ENCODE measurements at regions not wholly inside any gene's neighbourhood (a gene's known extent, or its start where the extent isn't known, plus 50 kb on each side); places are given as distances from the start of the nearest gene placed in this dataset.
A peak's percentile ranks its signal among the peaks of the same experiment; 100 is the strongest.

GRCh38 chr2:22810602-22811001 lies 574.4 kb upstream of the KLHL29 start:
- no peaks in the 10 kb centered on the region for H3K4me1 ChIP-seq
- DNase-seq (no peak), ATAC-seq (no peak)
- H3K4me3 ChIP-seq: no peak overlapping the region
- no peak overlapping the region for H3K27ac ChIP-seq
- in situ Hi-C loops (cut with MboI; ENCODE audit: low sequenced_read_pairs in 4 of 4) (no loop called here), intact Hi-C loops (cut with DNase I; ENCODE audit: low total_unique reads) (no loop called here)
- TF ChIP-seq POLR2A (IDR thresholded peaks at IDR 0.05) (no peak), CTCF (IDR thresholded peaks at IDR 0.05 in 4 of 5, conservative IDR thresholded peaks at IDR 0.05 in 1 of 5) (no peak)
- H3K36me3 ChIP-seq: no peaks in the 10 kb centered on the region
- no peaks in the 10 kb centered on the region for H3K27me3 ChIP-seq
- no peaks in the 10 kb centered on the region for H3K9me3 ChIP-seq

- Histone ChIP-seq H3K27me3 (no peaks in the 10 kb centered on the region), H3K36me3 (no peaks in the 10 kb centered on the region), H3K4me1 (no peaks in the 10 kb centered on the region), H3K27ac (no peak overlapping the region), H3K4me3 (no peak overlapping the region), H3K9me3 (no peaks in the 10 kb centered on the region)
- ATAC-seq (no peak), DNase-seq (no peak)
- intact Hi-C loops (cut with DNase I; ENCODE audit: low total_unique reads): no loop called here
- TF ChIP-seq POLR2A (IDR thresholded peaks at IDR 0.05): no peak
- TF ChIP-seq CTCF (IDR thresholded peaks at IDR 0.05 in 4 of 5, conservative IDR thresholded peaks at IDR 0.05 in 1 of 5): no peak
- in situ Hi-C loops (cut with MboI; ENCODE audit: low sequenced_read_pairs in 4 of 4): no loop called here
Measured at GRCh38 chr2:22812065-22812680, 572.8 kb upstream of the KLHL29 start.

GRCh38 chr2:22817197-22817596 lies 567.8 kb upstream of the KLHL29 start:
- Histone ChIP-seq H3K4me3 (no peak overlapping the region), H3K27me3 (no peaks in the 10 kb centered on the region), H3K27ac (no peak overlapping the region), H3K36me3 (no peaks in the 10 kb centered on the region), H3K9me3 (no peaks in the 10 kb centered on the region), H3K4me1 (no peaks in the 10 kb centered on the region)
- ATAC-seq (no peak), DNase-seq (peak in 1 of 2 donors; percentile 21)
- intact Hi-C loops (cut with DNase I; ENCODE audit: low total_unique reads): no loop called here
- no peak for TF ChIP-seq CTCF (IDR thresholded peaks at IDR 0.05 in 4 of 5, conservative IDR thresholded peaks at IDR 0.05 in 1 of 5)
- TF ChIP-seq POLR2A (IDR thresholded peaks at IDR 0.05): no peak
- in situ Hi-C loops (cut with MboI; ENCODE audit: low sequenced_read_pairs in 4 of 4): no loop called here

- Histone ChIP-seq H3K27ac (no peak overlapping the region), H3K4me1 (no peaks in the 10 kb centered on the region), H3K9me3 (no peaks in the 10 kb centered on the region), H3K4me3 (no peak overlapping the region), H3K27me3 (no peaks in the 10 kb centered on the region), H3K36me3 (no peaks in the 10 kb centered on the region)
- no peak for TF ChIP-seq POLR2A (IDR thresholded peaks at IDR 0.05)
- no peak for TF ChIP-seq CTCF (IDR thresholded peaks at IDR 0.05 in 4 of 5, conservative IDR thresholded peaks at IDR 0.05 in 1 of 5)
- ATAC-seq (no peak), DNase-seq (no peak)
- intact Hi-C loops (cut with DNase I; ENCODE audit: low total_unique reads) (no loop called here), in situ Hi-C loops (cut with MboI; ENCODE audit: low sequenced_read_pairs in 4 of 4) (no loop called here)
Measured at GRCh38 chr2:22821458-22821857, 563.5 kb upstream of the KLHL29 start.

GRCh38 chr2:22822835-22823234 lies 562.1 kb upstream of the KLHL29 start:
- H3K9me3 ChIP-seq: no peaks in the 10 kb centered on the region
- no peak for ATAC-seq
- TF ChIP-seq CTCF (IDR thresholded peaks at IDR 0.05 in 4 of 5, conservative IDR thresholded peaks at IDR 0.05 in 1 of 5): no peak
- TF ChIP-seq POLR2A (IDR thresholded peaks at IDR 0.05): no peak
- no peak overlapping the region for H3K27ac ChIP-seq
- H3K27me3 ChIP-seq: no peaks in the 10 kb centered on the region
- H3K36me3 ChIP-seq: no peaks in the 10 kb centered on the region
- H3K4me3 ChIP-seq: no peak overlapping the region
- in situ Hi-C loops (cut with MboI; ENCODE audit: low sequenced_read_pairs in 4 of 4) (no loop called here), intact Hi-C loops (cut with DNase I; ENCODE audit: low total_unique reads) (no loop called here)
- H3K4me1 ChIP-seq: no peaks in the 10 kb centered on the region
- no peak for DNase-seq

Measured in gastrocnemius medialis (tissue), 4 donors.